ENCODE measurements at regions not wholly inside any gene's neighbourhood (a gene's known extent, or its start where the extent isn't known, plus 50 kb on each side); places are given as distances from the start of the nearest gene placed in this dataset.

- Histone ChIP-seq H3K4me1 (no peaks in the 10 kb centered on the region), H3K9me3 (peaks cover 3% of the 10 kb centered on the region; the same call in 2 of the 3 replicates), H3K27ac (no peak overlapping the region), H3K4me3 (no peak overlapping the region), H3K4me2 (no peak overlapping the region)
- TF ChIP-seq JUNB (IDR thresholded peaks at IDR 0.05) (no peak), POLR2AphosphoS2 (conservative IDR thresholded peaks at IDR 0.05; ENCODE audit: low read length) (no peak), NFE2L2 (conservative IDR thresholded peaks at IDR 0.05; ENCODE audit: low read length) (no peak), NR3C1 (IDR thresholded peaks at IDR 0.05) (no peak), CHD4 (IDR thresholded peaks at IDR 0.05; ENCODE audit: borderline replicate concordance) (no peak), USF2 (IDR thresholded peaks at IDR 0.05) (no peak), MAX (IDR thresholded peaks at IDR 0.05) (no peak), KDM1A (IDR thresholded peaks at IDR 0.05; ENCODE audit: low read depth) (no peak)
- TF ChIP-seq, protein P1, sequence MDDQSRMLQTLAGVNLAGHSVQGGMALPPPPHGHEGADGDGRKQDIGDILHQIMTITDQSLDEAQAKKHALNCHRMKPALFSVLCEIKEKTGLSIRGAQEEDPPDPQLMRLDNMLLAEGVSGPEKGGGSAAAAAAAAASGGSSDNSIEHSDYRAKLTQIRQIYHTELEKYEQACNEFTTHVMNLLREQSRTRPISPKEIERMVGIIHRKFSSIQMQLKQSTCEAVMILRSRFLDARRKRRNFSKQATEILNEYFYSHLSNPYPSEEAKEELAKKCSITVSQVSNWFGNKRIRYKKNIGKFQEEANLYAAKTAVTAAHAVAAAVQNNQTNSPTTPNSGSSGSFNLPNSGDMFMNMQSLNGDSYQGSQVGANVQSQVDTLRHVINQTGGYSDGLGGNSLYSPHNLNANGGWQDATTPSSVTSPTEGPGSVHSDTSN (IDR thresholded peaks at IDR 0.05), result no peak
- FAIRE-seq (no peak), DNase-seq (ENCODE audit: low read depth in 1 of 2, low spot score in 1 of 2) (no peak), ATAC-seq (no peak)
- CTCF ChIA-PET, result interaction anchor here (0.9 to 1.2 kb wide), 2 partner anchors 20 kb away, joined by 3 to 5 read pairs; no protein-coding TSS in a partner anchor
- WGBS (ENCODE audit: missing lambda C conversion rate), result 0% methylated on average over 1 of the region's 1 CpG
- POLR2A ChIA-PET, result no interaction called here
Measured at GRCh38 chr9:18274693-18275092, 199.3 kb upstream of the ADAMTSL1 start.

DNA sequence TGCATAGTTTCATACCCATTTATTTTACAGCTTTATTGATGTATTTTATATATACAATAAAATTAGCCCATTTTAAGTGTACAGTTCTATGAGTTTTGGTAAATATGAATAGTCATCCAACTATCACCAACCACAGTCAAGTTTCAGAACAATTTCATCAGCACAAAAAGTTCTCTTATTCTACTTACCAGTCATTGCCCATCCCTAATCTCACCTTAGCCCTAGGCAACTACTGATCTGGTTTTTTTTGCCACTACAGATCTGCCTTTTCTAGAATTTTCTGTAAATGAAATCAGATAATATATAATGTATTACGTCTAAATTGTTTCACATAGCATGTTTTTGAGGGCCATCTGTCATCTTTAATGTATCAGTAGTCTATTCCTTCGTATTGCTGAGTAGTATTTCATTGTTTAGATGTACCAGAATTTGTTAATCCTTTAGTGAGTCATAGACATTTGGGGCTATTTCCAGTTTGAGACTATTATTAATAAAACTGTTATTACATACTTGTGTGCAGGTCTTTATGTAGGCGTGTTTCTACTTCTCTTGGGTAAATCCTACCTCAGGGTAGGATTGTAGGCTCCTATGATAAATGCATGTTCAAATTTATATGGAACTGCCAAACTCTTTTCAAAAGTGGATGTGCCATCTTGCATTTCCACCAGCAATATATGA, 198.5 kb upstream of the ADAMTSL1 start:
- POLR2A ChIA-PET, result no interaction called here
- no peak for FAIRE-seq
- H3K4me3 ChIP-seq, result no peak overlapping the region
- no peak overlapping the region for H3K4me2 ChIP-seq
- TF ChIP-seq FOSL2 (IDR thresholded peaks at IDR 0.05) (no peak), FOSL2 (CRISPR knock-in tag; IDR thresholded peaks at IDR 0.05) (no peak), KDM5A (IDR thresholded peaks at IDR 0.05) (no peak), ZC3H11A (IDR thresholded peaks at IDR 0.05) (no peak), FOXS1 (CRISPR knock-in tag; IDR thresholded peaks at IDR 0.05) (no peak), CBX8 (IDR thresholded peaks at IDR 0.05) (no peak), ZFP36 (IDR thresholded peaks at IDR 0.05; ENCODE audit: borderline replicate concordance, partially characterized antibody) (no peak), NR3C1 (IDR thresholded peaks at IDR 0.05) (no peak), SREBF2 (IDR thresholded peaks at IDR 0.05) (no peak), REST (IDR thresholded peaks at IDR 0.05) (no peak), ZNF302 (CRISPR knock-in tag; IDR thresholded peaks at IDR 0.05) (no peak), NFE2L2 (conservative IDR thresholded peaks at IDR 0.05; ENCODE audit: low read length) (no peak), RFX5 (IDR thresholded peaks at IDR 0.05) (no peak), FOSB (CRISPR knock-in tag; IDR thresholded peaks at IDR 0.05) (no peak)
- CTCF ChIA-PET, result interaction anchor here (0.9 kb wide), 1 partner anchor 20 kb away, joined by 5 read pairs; no protein-coding TSS in a partner anchor
- H3K4me1 ChIP-seq, result no peaks in the 10 kb centered on the region
- H3K27ac ChIP-seq, result no peak overlapping the region
- DNase-seq (ENCODE audit: low read depth in 1 of 2, low spot score in 1 of 2), result no peak
- no peak for ATAC-seq
- peaks cover 3% of the 10 kb centered on the region; the same call in 2 of the 3 replicates for H3K9me3 ChIP-seq
- WGBS (ENCODE audit: missing lambda C conversion rate), result 6% methylated on average over 3 of the region's 3 CpGs

Measured in A549 (cell line).